ENCODE measurements at regions not wholly inside any gene's neighbourhood (a gene's known extent, or its start where the extent isn't known, plus 50 kb on each side); places are given as distances from the start of the nearest gene placed in this dataset.
A peak's percentile ranks its signal among the peaks of the same experiment; 100 is the strongest.

GRCh38 chr14:30118992-30119640, 191.5 kb upstream of the PRKD1 start:
- Histone ChIP-seq H3K4me3 (ENCODE audit: low read length in 3 of 3) (no peak overlapping the region), H3K4me1 (ENCODE audit: control insufficient read depth in 2 of 3, insufficient read depth in 2 of 3, low read depth in 1 of 3, low read length in 3 of 3) (no peaks in the 10 kb centered on the region), H3K36me3 (ENCODE audit: control insufficient read depth in 2 of 3, insufficient read depth in 3 of 3, low read length in 3 of 3) (no peaks in the 10 kb centered on the region), H3K27ac (ENCODE audit: low read depth in 2 of 2, low read length in 2 of 2) (no peak overlapping the region), H3K9me3 (ENCODE audit: control insufficient read depth in 2 of 3, insufficient read depth in 1 of 3, low read length in 3 of 3) (no peaks in the 10 kb centered on the region), H3K27me3 (ENCODE audit: control insufficient read depth, insufficient read depth, low read length) (no peaks in the 10 kb centered on the region), H3K9ac (ENCODE audit: low read length in 3 of 3) (no peak overlapping the region)
- FAIRE-seq (peak; percentile 92), DNase-seq (no peak)
- TF ChIP-seq CTCF (IDR thresholded peaks at IDR 0.05; ENCODE audit: borderline replicate concordance, extremely low read depth, insufficient read depth) = no peak
- intact Hi-C loops (cut with DNase I) = no loop called here

GRCh38 chr14:30125322-30125979, 197.8 kb upstream of the PRKD1 start:
- intact Hi-C loops (cut with DNase I) = no loop called here
- no peaks in the 10 kb centered on the region for H3K9me3 ChIP-seq (ENCODE audit: control insufficient read depth in 2 of 3, insufficient read depth in 1 of 3, low read length in 3 of 3)

GRCh38 chr14:30129807-30130206, 202.2 kb upstream of the PRKD1 start:
- TF ChIP-seq CTCF (IDR thresholded peaks at IDR 0.05; ENCODE audit: borderline replicate concordance, extremely low read depth, insufficient read depth) = no peak
- Histone ChIP-seq H3K27me3 (ENCODE audit: control insufficient read depth, insufficient read depth, low read length) (no peaks in the 10 kb centered on the region), H3K4me1 (ENCODE audit: control insufficient read depth in 2 of 3, insufficient read depth in 2 of 3, low read depth in 1 of 3, low read length in 3 of 3) (peaks cover 0 to 4% (median 0%) of the 10 kb centered on the region in 3 donors), H3K27ac (ENCODE audit: low read depth in 2 of 2, low read length in 2 of 2) (no peak overlapping the region), H3K9me3 (ENCODE audit: control insufficient read depth in 2 of 3, insufficient read depth in 1 of 3, low read length in 3 of 3) (no peaks in the 10 kb centered on the region), H3K36me3 (ENCODE audit: control insufficient read depth in 2 of 3, insufficient read depth in 3 of 3, low read length in 3 of 3) (no peaks in the 10 kb centered on the region), H3K9ac (ENCODE audit: low read length in 3 of 3) (no peak overlapping the region), H3K4me3 (ENCODE audit: low read length in 3 of 3) (no peak overlapping the region)
- FAIRE-seq (no peak), DNase-seq (no peak)
- intact Hi-C loops (cut with DNase I) = no loop called here

More at GRCh38 chr14:30125322-30125979, 197.8 kb upstream of the PRKD1 start:
- no peak for FAIRE-seq
- no peaks in the 10 kb centered on the region for H3K27me3 ChIP-seq (ENCODE audit: control insufficient read depth, insufficient read depth, low read length)
- TF ChIP-seq CTCF (IDR thresholded peaks at IDR 0.05; ENCODE audit: borderline replicate concordance, extremely low read depth, insufficient read depth) = no peak
- no peak overlapping the region for H3K27ac ChIP-seq (ENCODE audit: low read depth in 2 of 2, low read length in 2 of 2)
- no peaks in the 10 kb centered on the region for H3K4me1 ChIP-seq (ENCODE audit: control insufficient read depth in 2 of 3, insufficient read depth in 2 of 3, low read depth in 1 of 3, low read length in 3 of 3)
- H3K36me3 ChIP-seq (ENCODE audit: control insufficient read depth in 2 of 3, insufficient read depth in 3 of 3, low read length in 3 of 3) = no peaks in the 10 kb centered on the region
- no peak overlapping the region for H3K4me3 ChIP-seq (ENCODE audit: low read length in 3 of 3)
- no peak for DNase-seq
- H3K9ac ChIP-seq (ENCODE audit: low read length in 3 of 3) = no peak overlapping the region
